ENCODE measurements at regions not wholly inside any gene's neighbourhood (a gene's known extent, or its start where the extent isn't known, plus 50 kb on each side); places are given as distances from the start of the nearest gene placed in this dataset.

DNA sequence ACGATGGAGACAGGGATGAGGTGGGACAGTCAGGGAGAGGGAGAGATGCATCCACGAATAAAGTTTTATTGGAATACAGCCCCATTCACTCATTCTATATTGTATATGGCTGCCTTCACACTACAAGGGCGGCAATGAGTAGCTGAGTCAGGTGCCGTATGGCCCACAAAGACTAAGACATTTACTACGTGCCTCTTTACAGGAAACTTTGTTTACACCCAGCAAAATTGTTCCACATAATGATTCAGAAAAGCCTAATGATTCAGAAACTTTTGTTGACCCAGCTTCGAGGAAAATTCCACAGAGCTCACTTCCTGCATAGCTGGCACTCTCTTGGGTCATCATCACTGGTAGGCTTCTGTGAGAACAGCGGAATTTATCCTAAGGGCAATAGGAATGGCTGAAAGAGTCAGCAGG is 87.3 kb upstream of the PEG3 start:
- Histone ChIP-seq H3K4me3 (ENCODE audit: low read depth, low read length) (no peak overlapping the region), H3K36me3 (ENCODE audit: insufficient read depth) (no peaks in the 10 kb centered on the region), H3K27ac (ENCODE audit: low read depth) (no peak overlapping the region), H3K4me1 (ENCODE audit: insufficient read depth) (no peaks in the 10 kb centered on the region)
- DNase-seq (ENCODE audit: extremely low spot score) = no peak
- WGBS = 79% methylated on average over 7 of the region's 7 CpGs

GRCh38 chr19:56930647-56931535 is 90.4 kb upstream of the PEG3 start:
- WGBS = 36% methylated on average over 5 of the region's 5 CpGs
- Histone ChIP-seq H3K4me1 (ENCODE audit: insufficient read depth) (no peaks in the 10 kb centered on the region), H3K27ac (ENCODE audit: low read depth) (no peak overlapping the region), H3K36me3 (ENCODE audit: insufficient read depth) (no peaks in the 10 kb centered on the region), H3K4me3 (ENCODE audit: low read depth, low read length) (no peak overlapping the region)
- DNase-seq (ENCODE audit: extremely low spot score) = no peak

DNA sequence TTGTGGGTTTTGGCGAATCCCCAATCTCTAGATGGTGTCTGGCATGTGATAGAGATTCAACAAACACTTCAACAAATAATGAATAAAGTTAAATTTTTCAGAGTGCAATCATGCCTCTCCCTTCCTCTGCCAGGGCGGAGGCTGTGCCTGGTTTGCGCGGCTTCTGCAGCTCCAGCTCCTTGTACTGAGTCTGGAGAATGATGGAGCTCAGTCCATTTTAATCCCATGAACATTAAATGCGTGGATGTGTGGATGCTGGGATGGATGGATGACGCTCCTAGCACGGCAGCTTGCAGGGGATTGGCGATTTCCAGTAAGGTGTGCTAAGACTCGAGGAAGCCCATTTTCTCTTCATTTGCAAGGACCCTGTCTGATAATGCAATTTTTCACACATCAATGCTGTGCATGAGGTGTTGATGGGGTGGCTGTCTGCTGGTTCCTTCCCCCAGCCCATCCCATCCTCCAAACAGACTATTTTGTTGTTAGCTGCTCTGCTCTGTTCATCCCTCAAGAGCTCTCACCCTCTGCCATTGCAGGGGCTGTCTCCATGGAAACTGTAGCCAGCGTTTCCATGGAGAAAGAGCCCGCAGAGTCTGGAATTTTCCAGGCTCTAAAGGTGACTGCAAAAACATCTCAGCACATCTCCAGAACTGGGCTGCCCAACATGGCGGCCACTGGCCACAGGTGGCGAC is 92.6 kb upstream of the PEG3 start:
- Histone ChIP-seq H3K4me3 (ENCODE audit: low read depth, low read length) (no peak overlapping the region), H3K27ac (ENCODE audit: low read depth) (no peak overlapping the region), H3K4me1 (ENCODE audit: insufficient read depth) (no peaks in the 10 kb centered on the region), H3K36me3 (ENCODE audit: insufficient read depth) (no peaks in the 10 kb centered on the region)
- WGBS = 87% methylated on average over 13 of the region's 13 CpGs
- DNase-seq (ENCODE audit: extremely low spot score) = no peak

DNA sequence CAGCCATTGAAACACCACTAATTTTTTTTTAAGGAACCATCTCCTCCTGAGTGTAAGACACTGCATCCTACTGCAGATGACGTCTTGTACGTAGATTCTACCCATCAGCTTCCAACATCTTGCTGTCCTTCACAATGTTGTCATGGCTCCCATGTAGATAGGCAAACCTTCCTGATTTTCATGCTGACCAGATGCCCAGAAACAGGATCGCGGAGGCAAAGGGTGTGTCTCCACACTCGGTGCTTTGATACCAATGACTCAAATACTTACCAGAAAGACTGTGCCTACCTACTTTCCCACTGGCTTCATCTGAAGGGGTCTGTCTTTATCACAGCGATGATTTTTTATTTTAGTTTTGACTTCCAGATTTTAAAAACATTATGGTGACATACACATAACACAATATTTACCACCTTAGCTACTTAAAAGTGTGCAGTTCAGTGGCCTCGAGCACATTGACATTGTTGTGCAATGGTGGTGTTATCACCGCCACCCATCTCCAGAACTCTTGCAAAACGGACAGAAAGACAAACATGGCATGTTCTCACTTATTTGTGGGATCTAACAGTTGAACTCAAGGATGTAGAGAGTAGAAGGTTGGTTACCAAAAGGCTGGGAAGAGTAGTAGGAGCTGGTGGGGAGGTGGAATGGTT is 94.0 kb upstream of the PEG3 start:
- no peak for DNase-seq (ENCODE audit: extremely low spot score)
- WGBS = 85% methylated on average over 9 of the region's 9 CpGs
- no peak overlapping the region for H3K4me3 ChIP-seq (ENCODE audit: low read depth, low read length)
- no peaks in the 10 kb centered on the region for H3K36me3 ChIP-seq (ENCODE audit: insufficient read depth)
- no peaks in the 10 kb centered on the region for H3K4me1 ChIP-seq (ENCODE audit: insufficient read depth)
- no peak overlapping the region for H3K27ac ChIP-seq (ENCODE audit: low read depth)

GRCh38 chr19:56939951-56940350 is 99.4 kb upstream of the PEG3 start:
- 92% methylated on average over 11 of the region's 11 CpGs for WGBS
- DNase-seq (ENCODE audit: extremely low spot score) = no peak
- no peak overlapping the region for H3K27ac ChIP-seq (ENCODE audit: low read depth)

GRCh38 chr19:56942756-56943155 is 102.2 kb upstream of the PEG3 start:
- Histone ChIP-seq H3K4me1 (ENCODE audit: insufficient read depth) (no peaks in the 10 kb centered on the region), H3K27ac (ENCODE audit: low read depth) (no peak overlapping the region), H3K36me3 (ENCODE audit: insufficient read depth) (no peaks in the 10 kb centered on the region), H3K4me3 (ENCODE audit: low read depth, low read length) (no peak overlapping the region)
- WGBS = 66% methylated on average over 17 of the region's 17 CpGs
- DNase-seq (ENCODE audit: extremely low spot score) = no peak

More at GRCh38 chr19:56939951-56940350, 99.4 kb upstream of the PEG3 start:
- Histone ChIP-seq H3K4me3 (ENCODE audit: low read depth, low read length) (no peak overlapping the region), H3K4me1 (ENCODE audit: insufficient read depth) (no peaks in the 10 kb centered on the region), H3K36me3 (ENCODE audit: insufficient read depth) (no peaks in the 10 kb centered on the region)

DNA sequence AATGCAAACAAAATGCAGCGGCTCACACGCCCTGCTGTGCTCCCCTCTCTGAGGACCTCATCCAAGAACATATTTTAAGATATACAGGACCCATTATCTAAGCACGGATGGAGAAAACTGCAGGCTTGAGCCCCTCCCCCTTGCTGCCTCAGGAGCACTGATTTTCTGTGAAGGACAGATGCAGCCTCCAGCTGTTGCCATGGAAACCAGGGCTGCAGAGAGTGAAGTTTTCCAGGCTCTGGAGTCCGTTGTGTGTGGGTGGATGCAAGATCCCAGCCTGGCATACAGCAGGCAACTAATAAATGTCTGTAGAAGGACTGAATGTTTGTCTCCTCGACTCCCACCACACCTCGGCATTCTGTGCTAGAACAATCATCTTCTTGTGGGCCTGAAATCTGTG is 105.6 kb upstream of the PEG3 start:
- no peaks in the 10 kb centered on the region for H3K36me3 ChIP-seq (ENCODE audit: insufficient read depth)
- DNase-seq (ENCODE audit: extremely low spot score) = no peak
- no peaks in the 10 kb centered on the region for H3K4me1 ChIP-seq (ENCODE audit: insufficient read depth)
- WGBS = 23% methylated on average over 6 of the region's 6 CpGs
- no peak overlapping the region for H3K27ac ChIP-seq (ENCODE audit: low read depth)
- no peak overlapping the region for H3K4me3 ChIP-seq (ENCODE audit: low read depth, low read length)

DNA sequence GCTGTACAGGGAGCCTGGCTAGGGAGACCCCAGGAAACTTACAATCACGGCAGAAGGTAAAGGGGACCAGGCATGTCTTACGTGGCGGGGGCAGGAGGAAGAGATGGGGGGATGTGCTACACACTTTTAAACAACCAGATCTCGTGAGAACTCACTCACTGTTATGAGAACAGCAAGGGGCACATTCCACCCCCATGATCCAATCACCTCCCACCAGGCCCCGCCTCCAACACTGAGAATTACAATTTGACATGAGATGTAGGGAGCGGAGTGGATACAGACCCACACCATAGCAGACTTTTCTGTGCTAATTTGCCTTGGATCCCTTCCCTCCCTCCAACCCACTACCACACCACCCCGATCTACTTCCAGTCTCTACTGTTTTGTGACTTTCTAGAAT is 106.7 kb upstream of the PEG3 start:
- H3K4me1 ChIP-seq (ENCODE audit: insufficient read depth) = no peaks in the 10 kb centered on the region
- no peak overlapping the region for H3K4me3 ChIP-seq (ENCODE audit: low read depth, low read length)
- 76% methylated on average over 7 of the region's 7 CpGs for WGBS
- no peaks in the 10 kb centered on the region for H3K36me3 ChIP-seq (ENCODE audit: insufficient read depth)
- no peak for DNase-seq (ENCODE audit: extremely low spot score)
- H3K27ac ChIP-seq (ENCODE audit: low read depth) = no peak overlapping the region

GRCh38 chr19:56949626-56950025 is 109.1 kb upstream of the PEG3 start:
- WGBS = 25% methylated on average over 9 of the region's 9 CpGs
- DNase-seq (ENCODE audit: extremely low spot score) = no peak
- no peaks in the 10 kb centered on the region for H3K4me1 ChIP-seq (ENCODE audit: insufficient read depth)
- H3K27ac ChIP-seq (ENCODE audit: low read depth) = no peak overlapping the region
- no peaks in the 10 kb centered on the region for H3K36me3 ChIP-seq (ENCODE audit: insufficient read depth)
- H3K4me3 ChIP-seq (ENCODE audit: low read depth, low read length) = no peak overlapping the region

GRCh38 chr19:56951672-56952071 is 111.1 kb upstream of the PEG3 start:
- Histone ChIP-seq H3K4me1 (ENCODE audit: insufficient read depth) (no peaks in the 10 kb centered on the region), H3K27ac (ENCODE audit: low read depth) (no peak overlapping the region), H3K4me3 (ENCODE audit: low read depth, low read length) (no peak overlapping the region), H3K36me3 (ENCODE audit: insufficient read depth) (no peaks in the 10 kb centered on the region)
- WGBS = 91% methylated on average over 10 of the region's 10 CpGs
- no peak for DNase-seq (ENCODE audit: extremely low spot score)

GRCh38 chr19:56953470-56953869 is 112.9 kb upstream of the PEG3 start:
- WGBS = 33% methylated on average over 5 of the region's 5 CpGs
- Histone ChIP-seq H3K36me3 (ENCODE audit: insufficient read depth) (no peaks in the 10 kb centered on the region), H3K4me3 (ENCODE audit: low read depth, low read length) (no peak overlapping the region), H3K4me1 (ENCODE audit: insufficient read depth) (no peaks in the 10 kb centered on the region), H3K27ac (ENCODE audit: low read depth) (no peak overlapping the region)
- DNase-seq (ENCODE audit: extremely low spot score) = no peak

DNA sequence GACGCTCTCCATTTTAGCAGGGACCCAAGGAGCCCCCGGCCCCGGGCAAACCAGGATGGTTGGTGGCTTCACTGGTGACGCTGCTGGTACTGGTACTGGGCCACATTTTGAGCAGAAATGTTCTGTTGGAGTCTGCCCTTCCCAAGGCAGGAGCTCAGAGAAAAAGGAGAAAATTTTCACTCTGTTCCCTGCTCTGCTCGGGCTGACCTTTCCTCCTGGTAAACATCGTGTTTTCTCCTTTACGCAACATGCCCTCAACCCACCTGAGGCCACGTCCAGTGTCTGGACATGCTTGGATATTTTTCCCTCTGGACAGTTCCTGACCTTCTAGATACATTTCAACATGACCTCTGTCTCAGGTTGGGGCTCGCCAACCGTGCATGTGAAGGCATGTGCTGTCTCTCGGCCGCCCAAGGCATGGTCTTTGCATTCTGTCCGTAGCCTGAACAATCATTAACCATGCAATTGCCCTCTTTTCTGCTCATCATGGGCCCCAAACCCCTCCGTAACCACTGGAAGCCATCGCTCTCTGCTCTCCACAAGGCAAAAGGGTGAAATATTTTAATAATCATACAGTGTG is 115.2 kb upstream of the PEG3 start:
- Histone ChIP-seq H3K4me3 (ENCODE audit: low read depth, low read length) (no peak overlapping the region), H3K36me3 (ENCODE audit: insufficient read depth) (no peaks in the 10 kb centered on the region), H3K4me1 (ENCODE audit: insufficient read depth) (no peaks in the 10 kb centered on the region), H3K27ac (ENCODE audit: low read depth) (no peak overlapping the region)
- WGBS = 81% methylated on average over 15 of the region's 15 CpGs
- DNase-seq (ENCODE audit: extremely low spot score) = no peak

DNA sequence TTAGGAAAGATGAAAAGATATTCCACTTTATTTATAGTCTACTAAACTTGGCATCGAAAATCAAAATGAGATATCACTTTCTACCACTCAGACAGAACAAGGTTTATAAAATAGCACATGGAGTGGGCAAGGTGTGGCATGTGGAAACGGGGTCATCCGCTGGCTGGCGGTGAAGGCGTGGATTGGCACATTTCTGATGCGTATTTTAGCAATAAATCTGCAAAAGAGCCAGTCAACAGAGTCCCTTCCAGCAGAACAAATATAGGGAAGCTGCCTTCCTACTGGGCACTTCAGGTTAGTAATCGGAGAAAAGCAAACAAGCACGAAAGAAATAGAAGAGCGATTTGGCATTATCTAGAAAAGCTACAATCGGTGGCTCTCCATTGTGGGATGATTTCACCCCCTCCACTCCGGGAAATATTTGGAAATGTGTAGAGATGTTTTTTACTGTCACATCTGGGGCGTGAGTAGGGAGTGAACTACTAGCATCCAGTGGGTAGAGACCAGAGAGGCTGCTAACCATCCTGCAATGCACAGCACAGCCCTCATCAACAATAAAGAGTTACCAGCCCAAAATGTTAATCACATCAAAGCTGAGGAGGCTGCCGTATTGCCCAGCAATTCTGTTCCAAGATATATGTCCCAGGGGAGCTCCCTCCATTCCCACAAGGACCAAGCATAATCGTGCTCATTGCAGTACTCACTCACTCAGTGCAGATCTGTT is 116.1 kb upstream of the PEG3 start:
- Histone ChIP-seq H3K4me1 (ENCODE audit: insufficient read depth) (no peaks in the 10 kb centered on the region), H3K36me3 (ENCODE audit: insufficient read depth) (no peaks in the 10 kb centered on the region), H3K4me3 (ENCODE audit: low read depth, low read length) (no peak overlapping the region), H3K27ac (ENCODE audit: low read depth) (no peak overlapping the region)
- no peak for DNase-seq (ENCODE audit: extremely low spot score)
- WGBS = 66% methylated on average over 14 of the region's 14 CpGs
